GM19452 (cell line): ENCODE measurements at regions not wholly inside any gene's neighbourhood (a gene's known extent, or its start where the extent isn't known, plus 50 kb on each side); places are given as distances from the start of the nearest gene placed in this dataset.

Source experiments
- ATAC-seq: cut with Tn5 transposase; IDR thresholded peaks from one replicate; pipeline ENCODE4 v1.9.1; 2021; ENCODE audit not compliant: unreplicated experiment

DNA sequence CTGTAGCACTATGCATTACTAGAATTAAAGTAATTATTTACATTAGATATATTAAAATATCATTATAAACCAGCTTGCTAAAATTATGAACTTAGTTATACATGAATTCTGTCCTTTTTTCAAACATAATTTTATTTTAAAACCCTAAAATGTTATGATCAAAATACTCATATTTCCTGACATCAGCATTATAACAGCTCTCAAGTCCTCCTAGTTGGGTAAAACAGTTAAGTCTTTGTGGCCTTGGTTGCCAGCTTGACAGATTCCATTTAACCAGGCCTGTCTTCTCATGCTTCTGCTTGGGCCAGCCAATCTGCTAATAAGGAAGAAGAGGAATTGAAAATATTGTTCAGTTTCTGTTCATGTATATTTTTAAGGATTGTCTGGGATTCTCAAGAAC, 147.9 kb upstream of the SLC35B3 start:
- no peak for ATAC-seq

- ATAC-seq, result no peak
These were observed 144.0 kb upstream of the SLC35B3 start for GRCh38 chr6:8579372-8579771.

GRCh38 chr6:8578006-8578405, 142.7 kb upstream of the SLC35B3 start:
- no peak for ATAC-seq

DNA sequence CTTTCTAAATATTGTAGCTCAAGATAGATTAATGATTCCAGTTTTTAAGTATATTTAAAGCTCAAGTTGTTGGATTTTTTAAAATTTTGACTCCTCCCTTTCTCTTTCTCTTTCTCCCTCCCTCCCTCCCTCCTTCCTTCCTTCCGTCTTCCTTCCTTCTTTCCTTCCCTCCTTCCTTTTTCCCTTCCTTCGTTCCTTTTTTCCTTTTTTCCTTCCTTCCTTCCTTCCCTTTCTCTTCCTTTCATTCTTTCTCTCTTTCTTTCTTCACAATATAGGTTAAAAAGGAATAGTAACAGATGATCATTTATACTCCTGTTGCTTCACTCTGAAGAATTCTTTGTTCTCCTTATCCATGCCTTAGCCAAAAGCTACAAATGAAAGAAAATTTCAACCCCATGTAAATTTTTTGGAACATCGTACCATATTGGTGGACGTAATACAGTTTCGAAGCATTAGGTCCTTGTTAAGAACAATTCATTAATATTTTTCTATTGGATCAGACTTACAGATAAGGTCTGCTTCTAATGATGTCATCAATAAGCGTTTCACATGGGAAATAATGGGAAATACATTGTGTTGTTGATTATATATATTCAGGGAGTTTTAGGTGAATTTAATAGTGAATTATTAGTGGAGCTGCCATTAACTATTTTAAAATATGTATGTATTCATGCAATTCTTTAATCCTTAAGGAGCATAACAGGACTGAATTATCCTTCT, 139.6 kb upstream of the SLC35B3 start:
- ATAC-seq, result no peak

DNA sequence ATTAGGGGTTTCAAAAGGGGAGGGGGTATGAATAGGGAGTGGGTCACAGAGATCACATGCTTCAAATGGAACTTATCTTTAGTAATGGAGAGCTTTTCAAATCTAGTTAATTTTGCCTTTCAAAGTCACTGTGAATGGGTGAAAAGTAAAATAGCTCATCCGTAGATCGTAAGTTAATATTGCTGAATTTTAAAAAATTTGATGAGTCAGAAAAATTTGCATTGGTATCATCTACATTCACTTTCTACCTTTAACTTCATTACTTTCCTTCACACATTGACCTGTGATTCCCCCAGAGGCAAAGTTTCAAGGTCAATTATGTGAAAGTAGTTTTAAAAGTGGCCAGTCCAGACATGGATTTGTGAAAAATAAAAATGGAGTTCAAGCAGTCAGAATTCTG, 139.0 kb upstream of the SLC35B3 start:
- no peak for ATAC-seq

- ATAC-seq, result no peak
These were observed 135.0 kb upstream of the SLC35B3 start for GRCh38 chr6:8570256-8570920.

GRCh38 chr6:8562125-8562524, 126.8 kb upstream of the SLC35B3 start:
- ATAC-seq, result no peak

DNA sequence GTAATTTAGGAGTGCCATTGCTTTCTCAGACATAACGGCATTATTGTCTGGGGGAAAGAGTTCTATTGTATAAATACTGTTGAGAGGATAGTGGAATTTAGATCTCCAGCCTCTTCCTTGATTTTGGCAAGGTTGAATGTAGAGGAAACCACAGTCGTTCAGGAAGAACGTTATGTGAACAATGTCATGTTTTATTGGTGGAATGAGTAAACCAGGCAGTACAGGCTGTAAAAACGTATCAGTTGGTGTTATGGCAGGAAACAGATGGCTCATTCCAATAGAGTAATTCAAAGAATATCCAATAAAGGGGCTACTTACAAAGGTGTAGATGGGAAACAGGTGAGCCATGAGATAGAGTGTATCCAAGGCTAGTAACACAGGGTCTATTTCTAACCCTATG, 123.6 kb upstream of the SLC35B3 start:
- ATAC-seq, result no peak

DNA sequence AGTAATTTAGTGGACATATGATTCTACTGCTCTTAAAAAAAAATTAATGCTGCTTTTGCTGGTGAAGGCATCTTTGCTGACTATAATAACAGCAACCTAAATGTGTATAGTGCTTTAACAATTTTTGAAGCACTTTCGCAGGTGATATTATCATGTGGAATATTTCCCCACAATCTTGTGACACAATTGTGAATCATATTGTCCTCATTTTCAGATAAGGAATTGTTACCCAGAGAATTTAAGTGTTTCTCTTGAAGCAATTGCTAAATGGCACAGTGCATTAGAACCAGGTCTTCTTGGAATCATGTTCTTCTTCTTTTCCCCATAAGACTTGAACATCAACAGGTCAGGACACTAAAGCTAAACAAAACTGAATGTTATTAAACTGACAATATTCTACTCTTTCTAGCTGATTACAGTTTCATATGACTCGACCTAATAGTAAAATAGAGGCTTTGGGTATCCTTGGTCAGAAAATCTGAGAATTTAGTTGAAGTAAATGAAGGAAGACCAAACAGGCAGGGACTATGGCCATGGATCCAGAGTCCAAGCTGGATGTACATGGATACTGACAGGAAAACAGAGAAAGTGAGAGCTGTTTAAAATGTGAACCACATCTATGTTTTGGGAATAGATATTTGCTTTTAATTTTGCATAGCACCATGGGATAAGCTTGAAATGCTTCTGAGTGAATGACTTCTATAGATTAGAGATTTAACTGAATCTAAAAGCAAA, 121.8 kb upstream of the SLC35B3 start:
- ATAC-seq, result no peak

GRCh38 chr6:8556370-8557013, 121.1 kb upstream of the SLC35B3 start:
- ATAC-seq, result no peak

DNA sequence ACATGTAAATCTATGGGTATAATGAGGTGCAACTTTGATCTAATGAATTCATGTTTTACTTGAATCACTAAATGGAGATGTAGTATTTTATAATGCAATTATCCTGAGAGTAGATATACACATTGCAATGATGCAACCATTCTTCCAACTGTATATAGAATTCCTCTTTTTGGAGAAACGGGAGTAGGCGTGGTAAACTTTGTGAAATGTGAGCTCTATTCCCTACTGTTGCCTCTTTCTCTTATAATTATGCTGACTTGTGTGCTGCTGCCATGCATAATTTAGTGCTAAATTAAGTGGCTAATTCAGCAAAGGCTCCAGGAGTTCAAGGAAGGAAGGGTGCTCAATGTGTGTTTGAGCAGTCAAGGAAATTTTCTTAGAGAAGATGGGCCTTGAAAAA, 116.6 kb upstream of the SLC35B3 start:
- ATAC-seq, result no peak

DNA sequence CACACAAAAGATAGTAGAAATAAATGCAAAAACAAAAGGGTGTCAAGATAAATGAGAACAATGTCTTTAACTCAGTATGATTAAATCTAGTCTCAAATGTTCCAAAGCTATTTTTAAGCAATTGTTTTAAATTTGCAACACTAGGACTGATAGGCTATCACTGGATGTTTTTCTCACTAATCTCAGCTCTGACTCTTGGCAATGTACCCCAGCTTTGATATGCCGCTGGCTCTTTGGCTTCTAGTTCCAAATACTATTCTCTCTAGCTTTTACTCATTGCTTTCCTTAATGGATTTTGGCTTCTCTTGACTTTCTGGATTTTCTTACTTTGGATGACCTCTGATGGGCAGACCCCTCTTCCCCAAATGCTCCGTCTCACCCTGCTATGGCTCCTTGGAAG, 116.0 kb upstream of the SLC35B3 start:
- ATAC-seq, result no peak

DNA sequence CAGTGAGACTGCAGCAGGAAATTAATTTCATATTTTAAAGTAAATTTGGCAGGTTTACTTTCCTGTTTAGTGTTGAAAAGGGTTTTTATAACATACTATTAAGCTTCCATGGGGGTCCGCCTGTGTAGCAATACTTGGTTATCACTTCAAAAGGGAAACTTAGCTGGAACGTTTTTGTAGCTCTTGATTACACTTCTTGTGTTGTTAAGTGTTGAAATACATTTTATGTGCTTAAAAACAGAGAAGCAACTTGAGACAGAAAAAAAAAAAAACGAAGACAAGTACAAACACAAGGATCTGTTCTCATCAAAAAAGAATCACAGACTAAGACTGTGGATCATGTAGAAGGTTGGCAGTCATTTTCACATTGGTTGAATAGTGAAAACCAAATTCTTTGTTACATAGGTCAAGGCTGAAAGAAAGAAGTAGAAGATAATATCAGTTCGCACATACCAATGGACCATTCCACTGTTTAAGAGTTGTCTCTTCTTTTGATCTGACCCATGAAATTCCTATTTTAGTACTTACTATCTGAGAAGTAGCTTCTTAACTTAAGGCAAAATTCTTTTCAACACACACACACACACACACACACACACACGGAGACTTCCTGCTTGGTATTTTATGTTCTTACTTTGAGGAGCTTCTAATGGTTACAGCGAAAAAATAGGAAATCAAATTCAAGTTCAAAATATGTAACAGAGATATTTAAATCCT, 113.9 kb upstream of the SLC35B3 start:
- no peak for ATAC-seq

DNA sequence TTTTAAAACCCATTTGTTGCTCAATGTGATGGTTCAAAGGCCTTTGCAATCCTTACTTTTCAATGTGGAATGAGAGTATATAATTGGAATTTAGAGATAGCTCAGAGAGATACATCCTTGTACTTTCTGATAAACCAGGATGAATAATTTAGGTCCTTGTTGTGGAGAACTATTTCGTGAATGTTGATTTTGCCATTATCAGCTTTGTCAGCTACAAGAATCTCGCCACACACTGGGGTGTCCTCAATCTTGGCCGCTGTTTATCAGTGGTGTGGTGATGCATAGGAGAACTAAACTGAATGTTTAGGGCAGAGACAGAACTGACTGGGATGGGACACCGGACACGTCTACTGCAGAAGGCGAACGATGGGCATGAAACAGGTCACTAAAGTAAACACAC, 111.2 kb upstream of the SLC35B3 start:
- ATAC-seq, result no peak

- ATAC-seq, result no peak
These were observed 110.0 kb upstream of the SLC35B3 start for GRCh38 chr6:8545336-8545735.

- no peak for ATAC-seq
These were observed 108.4 kb upstream of the SLC35B3 start for GRCh38 chr6:8543714-8544113.

DNA sequence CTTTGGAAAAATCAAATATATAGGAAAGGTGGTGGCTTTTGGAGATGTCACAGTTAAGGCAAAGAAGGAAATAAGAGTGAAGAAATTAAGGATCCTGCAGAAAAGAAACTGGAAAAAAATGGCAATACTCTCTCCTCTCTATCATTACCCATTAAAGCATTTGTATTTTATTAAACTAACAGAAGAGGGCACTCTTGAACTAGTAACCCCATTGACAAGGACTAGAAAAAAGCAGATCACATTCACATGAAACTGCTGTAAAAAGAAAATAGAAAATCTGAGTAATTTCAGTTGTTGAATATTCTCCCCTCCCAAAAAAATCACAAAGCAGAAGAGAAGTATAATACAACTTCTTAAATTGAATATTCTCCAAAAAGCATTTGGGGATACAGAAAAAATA, 104.1 kb upstream of the SLC35B3 start:
- ATAC-seq, result no peak

DNA sequence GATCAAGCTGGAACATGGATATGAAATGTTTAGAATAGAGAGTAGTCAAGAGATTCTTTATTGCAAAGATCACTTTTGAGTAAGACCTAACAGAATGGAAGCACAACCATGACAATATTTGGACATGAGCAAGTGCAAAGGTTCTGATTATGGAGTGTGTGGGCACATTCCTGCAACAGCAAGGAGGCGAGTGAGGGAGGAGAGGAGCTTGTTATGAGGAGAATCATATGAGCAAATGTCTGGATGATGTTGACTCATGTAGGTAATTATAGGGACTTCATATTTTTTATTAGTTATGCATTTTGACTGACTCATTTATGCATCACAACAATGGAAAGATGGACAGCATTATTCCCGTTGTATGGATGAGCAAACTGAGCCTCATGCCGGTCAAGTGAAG, 100.8 kb upstream of the SLC35B3 start:
- no peak for ATAC-seq

DNA sequence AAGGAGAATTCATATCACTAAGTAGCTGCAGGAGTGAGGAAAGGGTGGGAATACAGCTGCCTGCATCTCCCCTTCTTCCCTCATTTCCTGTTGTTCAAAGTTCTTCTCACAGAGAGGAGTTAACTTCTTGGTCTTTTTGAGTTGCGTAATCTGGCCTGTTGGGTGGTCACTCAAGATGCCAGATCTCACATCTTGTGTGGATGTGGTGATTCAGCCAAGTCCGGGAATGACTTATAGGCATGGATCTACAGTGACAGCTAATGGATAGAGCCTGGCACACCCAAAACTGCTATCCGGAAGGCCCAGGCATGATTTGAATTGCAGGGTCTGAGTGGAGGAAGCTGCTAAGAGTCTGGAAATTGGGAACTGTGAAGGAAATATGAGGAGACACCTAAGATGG, 100.2 kb upstream of the SLC35B3 start:
- no peak for ATAC-seq

DNA sequence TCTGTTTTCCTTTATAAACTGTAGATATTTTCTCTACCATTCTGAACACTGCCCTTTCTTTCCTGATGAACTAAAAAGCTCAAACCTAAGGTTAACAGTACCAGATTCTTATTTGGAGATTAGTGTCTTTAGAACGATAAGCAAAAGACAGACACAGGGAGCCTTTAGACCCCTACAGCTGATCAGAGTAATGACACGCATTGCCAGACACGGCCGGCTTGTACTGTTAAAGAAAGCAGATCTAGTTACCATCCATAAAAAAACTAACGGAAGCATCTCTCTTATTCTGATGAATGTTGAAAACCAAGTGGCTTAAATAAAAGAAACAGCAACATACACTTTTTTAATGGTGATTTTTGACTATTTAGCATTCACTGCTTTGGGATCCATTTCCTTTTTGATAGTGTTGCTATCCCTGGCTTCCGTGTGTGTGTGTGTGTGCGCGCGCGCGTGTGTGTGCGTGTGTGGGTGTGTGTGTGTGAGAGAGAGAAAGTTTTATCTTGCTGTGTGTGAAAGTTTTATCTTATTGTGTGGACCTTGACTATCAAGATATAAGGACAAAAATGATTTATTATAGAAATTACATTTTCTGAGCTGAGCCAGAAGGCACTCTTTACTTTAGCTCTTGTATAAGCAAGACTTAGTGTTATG, 95.6 kb upstream of the SLC35B3 start:
- ATAC-seq, result no peak

DNA sequence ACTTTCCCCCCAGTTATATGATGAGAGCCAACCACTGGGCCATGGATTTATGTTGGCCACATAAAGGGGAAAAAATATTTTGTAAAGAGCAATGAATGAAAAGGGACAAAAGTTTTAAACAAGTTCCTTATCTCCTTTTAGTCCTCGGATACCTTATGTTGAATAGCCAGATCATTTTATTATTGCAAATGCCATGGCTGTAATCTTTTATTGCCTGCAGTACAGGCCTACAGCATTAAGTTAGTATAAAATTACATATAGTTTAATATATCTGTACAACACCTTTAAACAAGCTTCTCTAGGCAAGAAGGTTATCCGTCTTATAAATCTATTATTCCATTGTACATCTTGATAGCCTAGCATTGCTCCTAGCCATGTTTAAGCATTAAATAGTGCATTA, 93.9 kb upstream of the SLC35B3 start:
- ATAC-seq, result no peak
